ENCODE measurements at regions not wholly inside any gene's neighbourhood (a gene's known extent, or its start where the extent isn't known, plus 50 kb on each side); places are given as distances from the start of the nearest gene placed in this dataset.

- H3K27ac ChIP-seq, result no peak overlapping the region
- TF ChIP-seq ZFX (IDR thresholded peaks at IDR 0.05; ENCODE audit: borderline replicate concordance), result no peak
- no peak for TF ChIP-seq CTCF (IDR thresholded peaks at IDR 0.05)
Observed at GRCh38 chr16:87241137-87241771, 75.9 kb downstream of the C16orf95 start.

- H3K27ac ChIP-seq, result no peak overlapping the region
- no peak for TF ChIP-seq ZFX (IDR thresholded peaks at IDR 0.05; ENCODE audit: borderline replicate concordance)
- no peak for TF ChIP-seq CTCF (IDR thresholded peaks at IDR 0.05)
Observed at GRCh38 chr16:87243478-87243877, 73.7 kb downstream of the C16orf95 start.

DNA sequence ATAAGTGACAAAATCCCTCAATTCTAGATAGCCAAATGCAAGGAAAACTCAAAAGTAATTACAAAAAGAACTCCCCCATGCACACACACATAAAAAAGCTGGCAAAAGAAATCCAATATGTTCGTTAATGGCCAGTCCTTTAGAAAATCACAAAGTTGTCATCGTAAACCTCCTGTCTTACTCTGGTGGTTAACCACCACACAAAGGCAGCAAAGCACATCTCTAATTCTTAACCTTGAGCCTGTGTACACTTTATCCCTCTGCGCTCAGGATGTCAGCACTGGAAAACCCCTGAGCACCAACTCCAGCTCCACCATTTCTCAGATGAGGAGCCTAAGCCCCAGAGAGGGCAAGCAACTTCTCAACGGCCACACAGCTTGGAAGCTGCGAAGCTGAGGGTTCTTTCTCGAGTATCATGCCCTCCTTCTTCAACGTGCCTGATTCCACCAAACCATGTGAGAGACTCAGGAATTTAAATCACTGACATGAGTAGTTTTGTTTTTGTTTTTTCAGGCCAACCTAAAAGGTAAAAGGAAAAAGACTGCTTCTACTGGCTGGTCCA, 72.5 kb downstream of the C16orf95 start:
- H3K27ac ChIP-seq, result no peak overlapping the region
- TF ChIP-seq CTCF (IDR thresholded peaks at IDR 0.05), result no peak
- TF ChIP-seq ZFX (IDR thresholded peaks at IDR 0.05; ENCODE audit: borderline replicate concordance), result no peak

- no peak overlapping the region for H3K27ac ChIP-seq
- TF ChIP-seq CTCF (IDR thresholded peaks at IDR 0.05), result no peak
Observed at GRCh38 chr16:87245511-87245910, 71.7 kb downstream of the C16orf95 start.

DNA sequence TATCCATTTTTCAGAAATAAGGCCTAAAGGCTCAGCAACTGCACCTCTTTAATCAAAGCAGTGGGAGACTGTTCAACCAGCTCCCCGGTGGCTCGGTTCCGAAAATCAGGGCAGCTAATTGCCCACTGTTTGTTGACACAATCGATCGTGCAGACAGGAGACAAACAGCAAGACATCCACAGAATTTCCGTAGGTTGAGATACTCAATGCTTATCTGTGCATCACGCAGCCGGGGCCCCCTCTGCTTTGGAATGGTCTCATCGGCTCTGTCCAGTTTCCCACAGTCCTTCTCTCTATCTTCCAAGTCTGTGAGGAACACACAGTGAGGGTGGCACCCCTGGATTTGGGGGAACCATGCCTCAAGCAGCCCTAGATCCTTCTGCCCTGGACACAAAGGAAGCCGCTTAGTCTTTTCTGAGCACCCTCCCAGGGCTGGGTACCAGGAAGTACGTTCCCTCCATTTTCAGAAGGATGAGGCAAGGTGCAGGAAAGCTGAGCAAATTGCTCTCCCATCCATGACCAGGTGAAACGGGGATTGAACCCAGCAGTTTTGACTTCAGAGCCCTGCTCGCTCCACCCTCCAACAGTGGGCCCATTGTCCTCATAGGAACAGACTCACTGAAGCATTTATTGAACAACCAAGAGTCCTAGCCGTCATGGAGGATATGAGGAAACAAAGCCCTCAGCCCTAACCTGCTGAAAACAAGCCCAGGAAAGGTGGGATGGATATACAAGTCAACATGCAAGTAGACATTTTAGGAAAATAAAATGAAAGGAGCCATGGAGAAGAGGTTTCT, 70.7 kb downstream of the C16orf95 start:
- TF ChIP-seq CTCF (IDR thresholded peaks at IDR 0.05) (no peak), ZFX (IDR thresholded peaks at IDR 0.05; ENCODE audit: borderline replicate concordance) (no peak)
- no peak overlapping the region for H3K27ac ChIP-seq

- TF ChIP-seq CTCF (IDR thresholded peaks at IDR 0.05) (no peak), ZFX (IDR thresholded peaks at IDR 0.05; ENCODE audit: borderline replicate concordance) (no peak)
- no peak overlapping the region for H3K27ac ChIP-seq
Observed at GRCh38 chr16:87248714-87249113, 68.5 kb downstream of the C16orf95 start.

GRCh38 chr16:87249425-87249824, 67.8 kb downstream of the C16orf95 start:
- TF ChIP-seq CTCF (IDR thresholded peaks at IDR 0.05), result no peak
- TF ChIP-seq ZFX (IDR thresholded peaks at IDR 0.05; ENCODE audit: borderline replicate concordance), result no peak
- no peak overlapping the region for H3K27ac ChIP-seq

Measured in 22Rv1 (cell line).